GM19455 (cell line): ENCODE measurements at regions not wholly inside any gene's neighbourhood (a gene's known extent, or its start where the extent isn't known, plus 50 kb on each side); places are given as distances from the start of the nearest gene placed in this dataset.

Experiments used
- ATAC-seq: cut with Tn5 transposase; IDR thresholded peaks from one replicate; pipeline ENCODE4 v1.9.1; 2021; ENCODE audit not compliant: unreplicated experiment

DNA sequence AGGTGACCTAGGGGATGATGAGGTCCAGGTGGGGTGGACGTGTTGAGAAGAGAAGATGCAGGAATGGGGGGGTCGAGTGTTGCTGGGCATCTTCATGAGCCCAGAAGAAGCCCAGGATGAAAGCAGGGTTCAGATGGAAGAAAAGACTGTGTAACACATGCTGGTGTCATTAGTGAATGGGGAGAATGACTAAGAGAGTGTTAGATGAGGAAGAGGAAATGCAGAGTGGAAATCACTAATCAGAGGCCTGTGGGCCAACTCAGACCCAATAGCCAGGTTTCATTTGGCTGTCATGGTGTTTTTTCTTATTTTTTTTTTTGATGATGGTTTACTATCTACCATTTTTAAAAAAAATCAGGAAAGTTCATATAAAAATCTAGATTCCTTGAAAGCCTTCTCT, 180.8 kb upstream of the CAMK1G start:
- no peak for ATAC-seq

DNA sequence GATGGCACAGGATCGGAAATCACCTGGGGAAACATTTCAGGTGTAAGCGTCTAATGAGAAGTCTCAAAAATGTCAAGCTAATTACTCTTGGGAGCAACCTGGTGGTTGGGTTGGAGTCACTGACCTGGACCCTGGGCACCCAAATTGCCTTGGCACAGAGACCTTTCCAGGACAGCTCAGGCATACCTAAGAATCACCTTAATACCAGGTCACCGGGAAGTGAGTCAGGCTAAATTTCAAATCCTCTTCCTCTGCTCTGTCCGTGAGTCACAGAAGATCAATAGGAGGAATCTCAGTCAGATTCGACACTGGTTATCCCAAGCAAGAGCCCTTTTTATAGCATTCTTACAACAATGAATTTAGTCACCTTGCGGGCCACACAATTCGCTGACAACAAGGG, 179.6 kb upstream of the CAMK1G start:
- ATAC-seq: no peak

DNA sequence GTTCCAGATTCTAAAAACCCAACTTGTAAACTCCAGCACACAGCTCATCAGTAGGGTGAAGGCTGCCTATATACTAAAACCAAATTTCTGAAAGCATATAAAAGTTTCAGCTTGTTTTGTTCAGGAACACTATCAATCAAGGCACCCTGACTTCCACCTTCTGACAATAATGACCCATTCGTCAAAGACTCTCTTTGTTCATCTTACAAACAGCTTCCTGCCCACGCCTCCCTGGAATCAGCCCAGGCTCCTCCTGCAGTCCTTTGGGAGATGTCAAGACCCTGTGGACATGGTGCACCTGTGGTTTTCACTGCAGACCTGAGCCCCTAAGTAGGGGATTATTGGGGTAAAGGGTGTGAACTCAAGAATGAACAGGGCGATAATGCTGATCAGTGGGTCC, 178.9 kb upstream of the CAMK1G start:
- ATAC-seq: no peak

DNA sequence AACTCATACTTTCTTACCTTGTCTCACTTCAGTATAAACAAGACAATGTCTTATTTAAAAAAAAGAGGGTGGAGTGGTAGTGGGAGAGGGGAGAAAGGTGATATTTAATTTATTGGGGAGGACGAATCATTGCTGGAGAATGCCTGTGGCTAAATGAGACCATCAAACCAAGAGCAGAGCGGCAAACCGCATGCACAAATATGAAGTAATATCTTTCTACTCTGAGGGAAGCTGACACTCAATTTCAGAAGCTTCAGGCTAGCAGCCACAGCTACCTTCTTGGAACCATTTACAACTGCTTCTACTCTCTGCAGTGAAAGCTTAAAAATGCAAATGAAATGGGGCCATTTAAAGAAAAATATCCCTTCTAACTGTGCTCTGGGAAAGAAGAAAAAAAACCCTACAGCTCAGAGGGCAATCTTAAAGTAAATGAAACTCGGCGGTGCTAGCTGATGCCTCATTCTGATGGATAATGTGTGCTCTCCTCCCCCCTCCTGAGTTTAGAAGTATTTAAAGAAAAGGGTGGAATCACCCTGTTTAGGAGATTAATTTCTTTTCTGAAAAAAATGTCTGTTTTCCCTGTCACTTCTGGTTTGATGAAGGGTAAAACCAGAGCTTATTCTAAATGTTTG, 178.2 kb upstream of the CAMK1G start:
- ATAC-seq: no peak

DNA sequence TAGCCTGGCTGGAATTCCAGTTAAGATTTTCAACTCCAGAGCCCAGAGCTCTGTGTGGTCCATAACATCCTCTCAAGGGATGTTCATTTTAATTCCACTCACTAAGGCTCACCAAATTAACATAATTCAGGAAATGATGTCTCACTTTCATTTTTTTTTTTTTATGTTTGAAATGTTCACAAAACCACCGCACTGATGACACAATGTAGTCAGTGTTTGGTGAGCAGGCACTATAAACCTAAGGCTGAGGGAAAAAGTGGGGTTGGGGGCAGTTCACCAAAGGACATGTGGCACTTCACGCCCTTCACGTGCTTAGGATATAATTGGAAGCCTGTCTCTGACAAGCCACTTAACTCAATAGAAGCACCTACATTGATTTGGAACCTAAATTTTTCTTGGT, 177.3 kb upstream of the CAMK1G start:
- ATAC-seq: no peak

DNA sequence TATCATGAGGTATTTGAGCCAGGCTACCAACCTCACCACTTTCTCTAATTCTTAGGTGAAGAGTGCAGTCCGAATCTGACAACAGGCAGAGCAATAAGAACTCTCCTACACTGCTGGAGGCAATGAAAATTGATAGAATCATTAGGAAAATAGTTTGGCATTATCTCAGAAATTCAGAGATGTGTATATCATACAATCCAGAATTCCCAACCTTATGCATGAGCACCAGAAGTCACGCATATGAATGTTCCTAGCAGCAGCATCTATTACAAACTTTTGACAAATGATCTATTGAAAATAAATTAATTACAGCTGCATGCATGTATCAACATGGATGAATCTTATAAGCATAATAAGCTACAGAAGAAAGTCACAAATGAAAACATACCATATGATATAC, 176.9 kb upstream of the CAMK1G start:
- ATAC-seq: no peak

DNA sequence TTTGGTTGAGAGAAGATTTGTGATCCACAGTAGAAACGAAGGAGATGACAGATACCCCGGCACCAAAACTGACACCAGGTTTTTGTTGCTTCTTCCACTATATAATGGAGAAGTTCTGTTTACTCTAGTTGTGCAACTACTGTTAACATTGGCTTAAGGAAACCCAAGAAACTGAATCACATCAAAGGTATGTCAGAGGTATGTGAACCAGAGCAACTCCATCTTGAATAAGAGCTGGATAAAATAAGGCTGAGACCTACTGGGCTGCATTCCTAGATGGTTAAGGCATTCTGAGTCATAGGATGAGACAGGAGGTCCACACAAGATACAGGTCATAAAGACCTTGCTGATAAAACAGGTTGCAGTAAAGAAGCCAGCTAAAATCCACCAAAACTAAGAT, 173.7 kb upstream of the CAMK1G start:
- no peak for ATAC-seq

DNA sequence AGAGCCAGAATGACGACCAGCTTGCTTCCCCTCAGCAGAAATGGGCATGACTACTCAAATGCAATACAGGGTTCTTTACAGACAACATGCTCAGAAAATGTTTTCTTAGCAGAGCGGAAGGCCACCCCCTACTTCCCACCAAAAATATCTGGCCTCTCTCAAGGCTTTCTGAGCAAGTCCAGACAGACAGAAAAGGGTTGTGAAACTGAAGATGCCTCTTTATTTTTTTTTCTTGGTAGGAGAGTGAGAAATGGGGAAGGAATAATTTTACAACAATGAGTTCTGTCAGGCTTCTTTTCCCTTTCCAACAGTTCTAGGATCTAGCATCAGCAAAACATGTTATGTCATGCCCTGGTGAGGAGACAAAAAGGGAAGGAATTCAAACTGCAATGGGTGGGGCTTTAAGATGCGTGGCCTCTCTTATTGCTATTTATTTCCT, 172.0 kb upstream of the CAMK1G start:
- ATAC-seq: no peak

DNA sequence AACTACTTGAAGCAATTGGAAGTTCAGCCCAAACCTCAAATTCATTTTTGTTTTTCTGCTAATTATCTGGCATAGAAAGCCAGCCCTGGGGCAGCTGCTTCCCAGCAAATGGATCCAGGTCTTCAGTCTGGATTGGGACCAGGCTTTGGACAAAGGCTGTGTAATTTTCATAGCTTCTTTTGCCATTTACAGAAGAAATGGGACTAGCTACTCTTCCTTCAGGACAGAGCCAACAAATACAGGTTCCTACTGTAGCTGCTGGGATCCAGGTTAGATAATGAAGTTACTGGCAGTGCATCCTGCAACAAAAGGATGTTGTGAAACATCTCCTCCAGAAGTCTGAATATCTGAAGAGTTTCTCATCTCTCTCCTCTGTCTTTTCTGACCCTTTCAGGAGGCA, 171.5 kb upstream of the CAMK1G start:
- no peak for ATAC-seq

DNA sequence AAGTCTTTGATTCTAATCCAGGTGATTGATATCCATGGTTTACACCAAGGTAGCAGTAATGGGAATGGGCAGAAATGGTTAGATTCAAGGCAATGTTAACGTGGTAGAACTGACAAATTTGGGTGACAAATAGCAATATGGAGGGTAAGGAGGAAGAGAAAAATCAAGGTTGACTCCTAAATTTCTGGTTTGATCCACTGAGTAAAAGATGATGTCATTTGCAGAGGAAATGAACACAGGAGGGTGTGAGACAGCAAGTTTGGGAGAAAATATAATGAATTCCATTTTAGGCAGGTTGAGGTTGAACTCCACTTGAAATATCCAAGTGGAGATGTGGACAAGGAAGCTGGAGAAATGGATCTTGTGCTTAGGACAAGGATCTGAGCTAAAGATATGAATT, 170.9 kb upstream of the CAMK1G start:
- no peak for ATAC-seq

DNA sequence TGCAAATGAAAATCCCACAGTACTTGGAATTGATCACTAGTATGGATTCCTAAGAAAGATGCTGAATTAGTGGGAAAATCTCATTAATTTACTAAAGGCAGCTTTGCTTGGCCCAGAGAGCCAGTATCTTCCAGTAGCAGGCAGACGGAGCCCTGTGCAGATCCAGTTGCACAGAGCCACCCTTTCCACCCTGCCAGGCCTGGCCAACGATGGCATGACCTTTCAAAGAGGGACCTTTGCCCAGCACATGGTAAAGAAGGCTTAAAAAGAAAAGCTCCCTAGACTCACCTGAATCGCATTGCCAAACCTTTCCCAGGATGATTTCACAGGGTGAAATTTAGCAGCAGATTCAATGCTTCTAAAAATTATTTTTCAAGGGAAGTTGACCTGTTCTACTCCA, 170.5 kb upstream of the CAMK1G start:
- no peak for ATAC-seq

DNA sequence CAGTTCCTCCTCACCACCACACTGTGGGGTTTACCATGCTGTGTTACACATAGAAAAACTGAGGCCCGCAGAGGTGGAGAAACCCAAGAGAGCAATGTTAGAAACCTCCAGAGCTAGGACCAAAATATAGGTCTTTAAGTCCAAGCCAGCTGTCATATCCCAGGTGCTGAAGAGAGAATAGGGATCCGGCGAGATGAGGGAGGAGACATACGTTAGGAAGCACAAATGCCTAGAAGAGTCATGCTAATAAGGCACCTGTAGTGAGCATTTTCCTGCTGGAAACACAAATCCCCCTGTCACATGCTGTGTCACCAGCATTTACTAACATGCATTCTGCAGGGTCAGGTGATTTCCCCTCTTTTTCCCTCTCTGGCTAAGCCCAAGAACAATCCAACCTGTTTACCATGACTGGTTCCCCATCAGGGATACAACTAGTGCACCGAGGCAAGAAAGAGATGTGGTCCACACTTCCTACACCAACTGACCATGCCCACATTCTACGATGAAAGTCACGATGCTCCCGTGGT, 168.6 kb upstream of the CAMK1G start:
- no peak for ATAC-seq

DNA sequence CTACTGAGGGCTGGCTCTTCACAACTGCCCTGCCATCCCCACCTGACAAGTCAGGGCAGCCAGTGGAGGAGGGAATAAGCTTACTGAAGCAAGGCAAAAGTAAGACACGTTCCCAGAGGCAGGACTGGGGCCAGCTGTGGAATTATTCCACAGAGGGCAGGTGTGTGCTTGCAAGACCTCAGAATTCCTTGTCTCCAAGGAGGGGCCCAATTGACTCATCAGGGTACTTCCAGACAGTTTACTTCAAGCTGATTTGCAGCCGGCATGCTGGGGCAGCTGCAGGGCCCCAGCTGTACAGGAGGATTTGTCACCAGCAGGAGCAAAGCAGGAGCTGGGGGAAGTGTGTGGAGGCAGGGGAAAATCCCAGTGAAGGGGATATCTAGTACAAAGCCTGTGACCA, 167.5 kb upstream of the CAMK1G start:
- no peak for ATAC-seq

DNA sequence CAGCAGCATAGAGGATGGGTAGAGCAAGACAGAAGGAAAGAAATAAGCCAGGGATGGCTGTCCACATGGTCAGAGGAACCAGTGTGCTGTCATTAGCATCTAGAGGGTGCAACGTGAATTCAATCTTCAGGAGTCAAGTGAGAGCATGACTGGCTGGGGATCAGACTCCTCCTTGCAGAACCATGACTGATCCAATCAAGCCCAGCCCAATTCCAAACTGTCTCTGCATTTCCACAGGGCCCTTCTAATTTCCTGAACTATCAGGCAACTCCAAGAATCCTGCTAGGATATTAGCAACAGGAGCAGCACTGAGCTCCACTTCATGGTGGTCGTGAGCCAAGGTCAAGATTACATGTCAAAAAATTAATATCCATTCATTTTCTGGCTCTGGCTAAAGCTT, 166.8 kb upstream of the CAMK1G start:
- ATAC-seq: no peak

DNA sequence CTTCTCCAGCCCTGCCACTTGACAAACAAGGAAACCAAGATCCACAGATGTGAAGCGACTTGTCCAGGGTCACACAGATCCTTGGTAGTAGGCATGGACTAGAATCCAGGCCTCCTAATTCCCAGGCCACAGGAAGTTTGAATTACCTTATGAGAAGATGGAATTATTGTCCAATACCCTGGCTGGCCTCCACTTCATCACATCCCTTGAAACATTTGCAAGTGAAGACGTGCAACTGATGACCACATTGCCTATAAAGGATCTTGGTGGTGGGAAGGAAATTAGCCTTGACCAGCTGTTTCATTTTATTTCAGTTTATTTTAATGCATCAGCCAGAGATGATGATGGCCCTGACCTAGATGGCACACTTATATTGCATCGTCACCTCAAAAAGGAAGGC, 165.8 kb upstream of the CAMK1G start:
- ATAC-seq: no peak

DNA sequence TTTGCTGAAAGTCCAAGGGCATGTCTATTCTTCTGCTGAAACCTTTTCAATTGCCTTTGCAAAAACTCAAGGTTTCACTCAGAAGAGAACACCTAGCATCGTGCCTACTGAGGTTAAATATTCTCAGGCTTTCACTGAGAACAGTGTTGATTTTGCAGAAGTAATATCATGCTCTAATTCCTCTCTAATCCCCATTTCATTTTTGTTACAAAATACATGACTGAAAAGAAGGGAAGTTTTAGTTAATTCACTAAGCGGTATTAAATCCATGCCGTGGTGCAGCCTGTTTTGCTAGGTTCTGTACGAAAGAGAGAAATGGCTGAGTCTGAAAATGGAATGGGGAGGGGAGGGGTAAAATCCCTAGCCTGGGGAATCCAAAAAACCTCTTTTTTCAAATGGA, 163.2 kb upstream of the CAMK1G start:
- ATAC-seq: no peak

DNA sequence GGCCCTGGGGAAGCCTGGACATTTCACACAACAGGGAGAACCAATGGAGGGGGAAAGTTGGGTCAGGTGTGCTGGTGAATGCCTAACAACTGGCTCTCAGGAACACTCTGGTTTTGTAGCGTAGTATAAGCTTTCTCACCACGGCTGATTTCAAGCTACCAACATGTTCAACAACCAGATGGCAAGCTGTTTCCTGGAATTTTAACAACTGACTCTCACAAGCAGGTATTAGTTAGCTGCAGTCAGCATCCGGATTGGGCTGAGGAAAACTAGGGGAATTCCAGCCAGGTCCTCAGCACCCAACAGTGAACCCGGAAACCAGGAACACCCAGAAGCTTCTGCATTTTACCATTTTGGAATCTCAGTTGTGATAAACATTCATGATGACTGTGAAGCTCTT, 162.3 kb upstream of the CAMK1G start:
- no peak for ATAC-seq

DNA sequence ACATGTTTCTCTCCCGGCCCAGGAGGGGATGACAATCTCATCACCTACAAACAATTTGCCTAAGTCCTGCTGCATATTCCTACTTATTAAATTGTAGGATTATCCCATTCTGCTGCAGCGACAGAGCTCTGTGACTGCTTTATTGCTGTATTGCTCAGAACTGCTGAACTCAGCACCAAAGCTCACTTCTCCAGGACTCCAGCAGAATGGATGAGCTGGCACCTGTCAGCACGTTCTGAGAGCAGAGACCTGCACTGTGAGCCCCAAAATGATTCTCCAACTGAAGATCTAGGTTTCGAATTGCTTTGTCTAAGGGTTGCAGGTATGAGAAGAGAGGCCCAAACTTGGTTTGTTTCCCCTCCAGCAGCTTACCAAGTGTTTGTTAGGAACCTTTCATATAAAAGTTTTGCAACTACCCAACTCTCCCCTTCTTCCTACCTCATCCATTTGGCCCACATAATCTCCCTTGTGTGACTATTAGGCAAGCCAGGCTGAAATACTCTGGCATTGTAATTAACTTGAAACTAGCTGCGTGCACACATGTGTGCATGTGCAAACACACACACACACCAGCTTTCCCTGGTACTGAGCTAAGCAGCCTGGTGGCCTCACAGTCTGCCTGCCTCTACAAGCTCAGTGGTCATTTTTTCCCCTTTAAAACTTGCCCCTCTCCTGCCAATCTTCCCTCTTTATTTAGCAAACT, 161.4 kb upstream of the CAMK1G start:
- no peak for ATAC-seq

DNA sequence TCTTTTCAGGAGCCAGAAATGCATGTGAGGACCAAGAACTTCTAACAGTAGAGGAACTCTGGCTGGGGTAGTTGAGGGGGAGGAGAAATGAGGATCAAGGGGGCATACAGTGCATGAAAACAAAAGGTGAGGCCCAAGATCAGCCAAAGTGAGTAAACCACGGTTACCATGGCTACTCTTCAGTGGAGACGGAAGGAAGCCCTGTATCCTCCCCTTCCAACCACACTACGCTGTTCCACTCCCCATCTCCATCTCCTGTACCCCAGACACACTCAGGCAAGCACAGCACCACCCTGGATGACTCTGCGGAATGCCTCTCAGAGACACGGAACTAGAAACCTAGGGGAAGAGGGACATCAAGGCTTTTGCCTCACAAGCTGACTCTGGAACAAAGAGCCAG, 157.6 kb upstream of the CAMK1G start:
- ATAC-seq: no peak

DNA sequence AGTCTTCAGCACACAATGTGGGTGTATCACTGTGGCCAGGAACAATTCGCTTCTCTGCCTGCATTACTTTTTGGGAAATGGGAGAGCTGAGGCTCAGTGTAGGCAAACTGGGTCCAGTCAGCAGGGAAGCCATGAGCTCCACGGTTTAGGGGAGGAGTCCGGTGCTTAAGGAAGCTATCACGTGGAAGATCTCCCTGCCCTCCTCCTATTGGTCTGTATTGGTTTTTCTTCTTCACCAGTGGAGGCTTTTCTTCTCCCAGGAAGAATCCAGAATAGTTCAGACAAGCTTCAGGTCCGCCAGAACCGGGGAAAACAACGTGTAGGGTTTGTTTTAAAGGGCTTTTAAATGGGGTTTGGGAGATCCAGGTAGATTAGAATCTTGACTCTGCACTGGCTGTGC, 156.2 kb upstream of the CAMK1G start:
- no peak for ATAC-seq

DNA sequence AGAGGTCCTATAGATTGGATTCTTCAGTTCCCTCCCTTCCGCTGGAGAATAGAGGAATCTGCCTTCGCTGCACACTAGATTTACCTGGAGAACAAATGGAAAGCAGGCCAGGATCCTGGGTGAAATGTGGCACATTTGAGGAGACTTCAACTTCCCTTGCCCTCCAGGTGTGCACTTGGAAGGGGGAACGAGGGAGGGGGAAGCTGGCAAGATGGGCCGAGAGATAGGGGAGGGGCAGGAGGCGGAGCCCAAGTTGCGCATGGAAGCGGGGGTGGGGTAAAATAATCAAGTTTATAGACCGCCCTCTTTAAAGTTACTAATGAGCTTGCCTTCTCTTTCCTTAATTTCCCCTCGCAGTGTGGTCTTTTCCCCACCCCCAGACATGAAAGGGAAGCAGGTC, 155.7 kb upstream of the CAMK1G start:
- no peak for ATAC-seq

DNA sequence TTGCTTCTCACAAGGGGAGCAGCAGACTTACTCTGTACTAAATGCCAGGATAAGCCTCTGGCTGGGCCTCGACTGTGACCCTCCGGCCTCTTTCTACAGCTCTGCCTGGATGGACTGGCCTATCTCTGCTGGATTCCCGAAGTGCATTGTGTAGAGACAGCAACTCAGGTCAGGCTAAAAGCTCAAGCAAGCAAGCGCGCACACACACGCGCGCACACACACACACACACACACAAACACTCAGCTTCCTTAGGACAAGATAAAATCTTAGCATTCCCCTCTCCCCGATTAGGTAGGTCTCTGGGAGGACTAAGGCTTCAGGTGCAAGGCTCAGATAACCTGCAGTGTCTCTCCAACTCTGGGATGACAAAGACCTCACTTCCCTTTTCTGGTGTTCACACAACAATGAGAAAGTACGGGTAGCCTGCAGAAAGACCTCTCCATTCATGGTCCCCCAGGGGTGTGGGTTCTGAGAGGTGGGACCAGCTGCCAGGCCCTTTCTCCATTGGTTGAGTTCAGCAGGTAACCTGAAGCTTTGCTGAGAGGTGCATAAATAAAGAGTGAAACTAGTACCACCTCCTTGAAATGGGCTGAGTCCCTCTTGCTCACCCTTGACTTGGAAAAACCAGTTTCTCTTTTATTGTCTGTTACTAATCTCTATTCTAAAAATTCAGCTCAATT, 155.1 kb upstream of the CAMK1G start:
- no peak for ATAC-seq
